GM12878 (cell line): ENCODE measurements at regions not wholly inside any gene's neighbourhood (a gene's known extent, or its start where the extent isn't known, plus 50 kb on each side); places are given as distances from the start of the nearest gene placed in this dataset.

ENCODE experiments used
- ATAC-seq: fragments of 200-7000 bp; cut with Tn5 transposase; 3 replicates; pipeline ENCODE4 v1.9.1; 2020; ENCODE audit warnings: mild to moderate bottlenecking, moderate library complexity
- BruUV-seq: library from RNA; stranded (reverse); fragments of 400-500 nt; replicated peaks from 2 replicates; lab custom pipeline; 2021; lab: Mats Ljungman, UMichigan
- CTCF ChIA-PET: fragments of 300-600 bp; sonication (Branson Sonifier 250); formaldehyde crosslinking; extraction: SDS; loops from one replicate; lab custom pipeline; 2021; ENCODE audit warnings: inconsistent platforms; lab: Yijun Ruan, JAX
- POLR2A ChIA-PET: fragments of 350-600 bp; formaldehyde crosslinking; extraction: SDS; loops from one replicate; lab custom pipeline; 2021; ENCODE audit warnings: inconsistent platforms; lab: Charles Lee
- RAD21 ChIA-PET: fragments of 300-600 bp; sonication (Branson Sonifier 250); formaldehyde crosslinking; loops from one replicate; lab custom pipeline; 2023; ENCODE audit warnings: antibody characterized with exemption; ENCODE audit not compliant: unreplicated experiment; lab: Charles Lee
- SMC1A ChIA-PET: fragments of 300-600 bp; sonication (Branson Sonifier 250); formaldehyde crosslinking; loops from one replicate; lab custom pipeline; 2023; ENCODE audit not compliant: unreplicated experiment, uncharacterized antibody; lab: Charles Lee
- DNase-seq: peaks from one replicate; pipeline ENCODE4 v3.0.0-alpha.2; 2011; ENCODE audit warnings: low read depth, low spot score
- FAIRE-seq: peaks from 3 replicates; lab custom pipeline; 2011; peaks lifted over from hg19 to GRCh38; lab: Jason Lieb, UNC
- H2AFZ ChIP-seq: 2 replicates; pipeline ENCODE4 v1.6.0; 2011; ENCODE audit warnings: low read depth, low read length, control low read depth; ENCODE audit not compliant: control insufficient read depth
- H3K27ac ChIP-seq: 2 replicates; pipeline ENCODE4 v1.5.1; 2011; ENCODE audit warnings: control low read depth; ENCODE audit not compliant: control insufficient read depth, insufficient read depth
- H3K27me3 ChIP-seq, 2 experiments: replicated peaks in 1 of 2; 2 replicates each; pipeline versions ENCODE4 v1.6.0 to v1.6.1; 2011; ENCODE audit warnings: low read length in 1 of 2; ENCODE audit not compliant: control insufficient read depth in 2 of 2, insufficient read depth in 2 of 2
- H3K36me3 ChIP-seq, 2 experiments: 2 replicates each; pipeline ENCODE4 v1.5.1; 2011; ENCODE audit warnings: low read length in 1 of 2; ENCODE audit not compliant: control insufficient read depth in 2 of 2, insufficient read depth in 2 of 2
- H3K4me1 ChIP-seq: 2 replicates; pipeline ENCODE4 v1.6.1; 2011; ENCODE audit warnings: mild to moderate bottlenecking, low read length, moderate library complexity, mixed read lengths; ENCODE audit not compliant: control insufficient read depth, insufficient read depth
- H3K4me2 ChIP-seq: 2 replicates; pipeline ENCODE4 v1.6.0; 2011; ENCODE audit warnings: control low read depth; ENCODE audit not compliant: control insufficient read depth, insufficient read depth
- H3K4me3 ChIP-seq: fragments of 200-600 bp; sonication (generic); 2 replicates; pipeline ENCODE4 v1.5.1; 2016
- H3K79me2 ChIP-seq: 2 replicates; pipeline ENCODE4 v1.6.0; 2011; ENCODE audit warnings: low read length; ENCODE audit not compliant: control insufficient read depth, insufficient read depth
- H3K9ac ChIP-seq: 2 replicates; pipeline ENCODE4 v1.8.0; 2011; ENCODE audit warnings: low read length, control low read depth, mixed read lengths; ENCODE audit not compliant: control insufficient read depth, insufficient read depth
- H3K9me3 ChIP-seq: replicated peaks from 3 replicates; pipeline ENCODE4 v1.5.1; 2011; ENCODE audit warnings: mild to moderate bottlenecking, low read length; ENCODE audit not compliant: control insufficient read depth, insufficient read depth
- H4K20me1 ChIP-seq: 2 replicates; pipeline ENCODE4 v1.6.0; 2011; ENCODE audit not compliant: control insufficient read depth, insufficient read depth
- ATF7 ChIP-seq: fragments of 450-650 bp; IDR thresholded peaks from 2 replicates; pipeline ENCODE4 v1.6.1; 2016; ENCODE audit warnings: low read depth, mild to moderate bottlenecking
- CHD1 ChIP-seq: IDR thresholded peaks from 2 replicates; pipeline ENCODE4 v1.6.1; 2012; ENCODE audit warnings: low read depth, low read length, improper control_type of control experiment
- DPF2 ChIP-seq: fragments of 450-650 bp; IDR thresholded peaks from 2 replicates; pipeline ENCODE4 v1.6.1; 2017; ENCODE audit warnings: mild to moderate bottlenecking
- FOXM1 ChIP-seq: IDR thresholded peaks from 2 replicates; pipeline ENCODE4 v1.6.1; 2012; ENCODE audit warnings: low read depth, mild to moderate bottlenecking, inconsistent platforms, low read length, moderate library complexity
- IKZF1 ChIP-seq: fragments of 450-650 bp; conservative IDR thresholded peaks from 2 replicates; pipeline ENCODE4 v1.6.1; 2017; ENCODE audit warnings: antibody characterized with exemption, mild to moderate bottlenecking
- RB1 ChIP-seq: fragments of 450-650 bp; formaldehyde crosslinking; IDR thresholded peaks from 2 replicates; pipeline ENCODE4 v1.6.1; 2017; ENCODE audit warnings: mild to moderate bottlenecking, borderline replicate concordance
- ZBTB11 ChIP-seq: fragments of 450-650 bp; formaldehyde crosslinking; IDR thresholded peaks from 2 replicates; pipeline ENCODE4 v1.5.0; 2022; ENCODE audit warnings: mild to moderate bottlenecking, missing genetic modification characterization
- WGBS: methylation state at CpG from one replicate; pipeline ENCODE4 v1.1.6; 2016; ENCODE audit warnings: low lambda C conversion rate; ENCODE audit not compliant: insufficient replicate concordance, insufficient coverage; ENCODE audit errors: missing lambda C conversion rate; 5-methylcytosine and 5-hydroxymethylcytosine counted together
- in situ Hi-C: fragments of 300-500 bp; cut with MboI; formaldehyde crosslinking; loops from 9 replicates; pipeline ENCODE4 v1.14.3; 2018; ENCODE audit warnings: mixed read lengths
- intact Hi-C: fragments of 100-400 bp; cut with micrococcal nuclease; formaldehyde crosslinking; loops from one replicate; pipeline ENCODE4 v1.14.2; 2022; ENCODE audit not compliant: unreplicated experiment

- Histone ChIP-seq H3K27ac (no peak overlapping the region), H3K4me1 (no peaks in the 10 kb centered on the region), H3K36me3 (no peaks in the 10 kb centered on the region), H3K79me2 (no peaks in the 10 kb centered on the region), H3K9me3 (no peaks in the 10 kb centered on the region), H3K4me3 (no peak overlapping the region), H3K27me3 (no peaks in the 10 kb centered on the region), H4K20me1 (no peaks in the 10 kb centered on the region), H2AFZ (no peak overlapping the region), H3K4me2 (no peak overlapping the region), H3K9ac (no peak overlapping the region)
- DNase-seq = no peak
- SMC1A ChIA-PET = no interaction called here
- WGBS = 0% methylated on average over 2 of the region's 2 CpGs
- ATAC-seq = no peak
- TF ChIP-seq FOXM1 (no peak), ZBTB11 (CRISPR knock-in tag) (no peak), RB1 (no peak), IKZF1 (no peak), DPF2 (no peak), CHD1 (no peak), ATF7 (no peak)
- RAD21 ChIA-PET = no interaction called here
- no peak for FAIRE-seq
- POLR2A ChIA-PET = no interaction called here
- CTCF ChIA-PET = no interaction called here
- intact Hi-C loops = no loop called here
- in situ Hi-C loops = no loop called here
- BruUV-seq = no TSS peak
Measured at GRCh38 chr9:119841016-119841415, 471.8 kb upstream of the BRINP1 start.
